IMR-90 (cell line): ENCODE measurements at regions not wholly inside any gene's neighbourhood (a gene's known extent, or its start where the extent isn't known, plus 50 kb on each side); places are given as distances from the start of the nearest gene placed in this dataset.

Experiments used
- ATAC-seq: fragments of 200-7000 bp; cut with Tn5 transposase; 2 replicates; pipeline ENCODE4 v1.9.1; 2020; ENCODE audit warnings: low read depth, mild to moderate bottlenecking, moderate library complexity
- BruUV-seq: library from RNA; stranded (reverse); fragments of 400-500 nt; replicated peaks from 2 replicates; lab custom pipeline; 2021; lab: Mats Ljungman, UMichigan
- CTCF ChIA-PET: fragments of 300-600 bp; formaldehyde crosslinking; extraction: SDS; loops from one replicate; lab custom pipeline; 2021; ENCODE audit warnings: antibody characterized with exemption; lab: Yijun Ruan, JAX
- POLR2A ChIA-PET: fragments of 300-600 bp; sonication (Branson Sonifier 250); formaldehyde crosslinking; loops from one replicate; lab custom pipeline; 2022; ENCODE audit warnings: antibody characterized with exemption; ENCODE audit not compliant: unreplicated experiment; lab: Charles Lee
- DNase-seq: peaks from one replicate; pipeline ENCODE4 v3.0.0; 2013
- H2AFZ ChIP-seq: replicated peaks from 2 replicates; pipeline ENCODE3; 2013; ENCODE audit warnings: low read length, mild to moderate bottlenecking; ENCODE audit not compliant: poor library complexity
- H2AK5ac ChIP-seq: 2 replicates; pipeline ENCODE4 v1.6.1; 2013; ENCODE audit warnings: low read depth, low read length, inconsistent platforms
- H2AK9ac ChIP-seq: replicated peaks from 2 replicates; pipeline ENCODE3; 2013; ENCODE audit warnings: mild to moderate bottlenecking, low read depth, low read length, moderate library complexity; ENCODE audit not compliant: poor library complexity
- H2BK120ac ChIP-seq: 2 replicates; pipeline ENCODE4 v1.6.1; 2013; ENCODE audit warnings: low read depth, low read length, inconsistent platforms
- H2BK15ac ChIP-seq: 3 replicates; pipeline ENCODE4 v1.6.1; 2013; ENCODE audit warnings: low read depth, low read length, inconsistent platforms
- H2BK20ac ChIP-seq: 2 replicates; pipeline ENCODE4 v1.6.1; 2013; ENCODE audit warnings: low read depth, mild to moderate bottlenecking, inconsistent platforms, low read length, moderate library complexity
- H2BK5ac ChIP-seq: 2 replicates; pipeline ENCODE4 v1.6.1; 2013; ENCODE audit warnings: mild to moderate bottlenecking, low read depth, low read length, inconsistent platforms; ENCODE audit not compliant: poor library complexity, severe bottlenecking
- H3K14ac ChIP-seq: replicated peaks from 2 replicates; pipeline ENCODE4 v1.6.1; 2013; ENCODE audit warnings: low read depth, low read length, inconsistent platforms
- H3K18ac ChIP-seq: 2 replicates; pipeline ENCODE4 v1.6.1; 2013; ENCODE audit warnings: low read depth, low read length, control low read depth
- H3K23ac ChIP-seq: 2 replicates; pipeline ENCODE4 v1.6.1; 2013; ENCODE audit warnings: low read depth, low read length, inconsistent platforms
- H3K27ac ChIP-seq: 2 replicates; pipeline ENCODE4 v1.5.1; 2013; ENCODE audit warnings: mild to moderate bottlenecking, control low read depth, low read length; ENCODE audit not compliant: insufficient read depth
- H3K27me3 ChIP-seq: 2 replicates; pipeline ENCODE4 v1.6.1; 2013; ENCODE audit warnings: low read length; ENCODE audit not compliant: control insufficient read depth, insufficient read depth
- H3K36me3 ChIP-seq: 2 replicates; pipeline ENCODE4 v1.6.1; 2013; ENCODE audit warnings: low read length, mixed read lengths; ENCODE audit not compliant: control insufficient read depth, insufficient read depth
- H3K4ac ChIP-seq: 2 replicates; pipeline ENCODE4 v1.6.1; 2013; ENCODE audit warnings: low read depth, low read length, inconsistent platforms
- H3K4me1 ChIP-seq: 2 replicates; pipeline ENCODE4 v1.6.1; 2013; ENCODE audit warnings: low read length, mixed read lengths; ENCODE audit not compliant: control insufficient read depth, insufficient read depth
- H3K4me2 ChIP-seq: 2 replicates; pipeline ENCODE4 v1.6.1; 2013; ENCODE audit warnings: low read depth, mild to moderate bottlenecking, control low read depth, low read length, moderate library complexity
- H3K4me3 ChIP-seq: 2 replicates; pipeline ENCODE4 v1.5.1; 2013; ENCODE audit warnings: low read depth, mild to moderate bottlenecking, control low read depth, low read length, moderate library complexity; ENCODE audit not compliant: insufficient read depth
- H3K56ac ChIP-seq: 2 replicates; pipeline ENCODE4 v1.6.1; 2013; ENCODE audit warnings: low read length, inconsistent platforms; ENCODE audit not compliant: insufficient read depth; ENCODE audit errors: extremely low read depth
- H3K79me1 ChIP-seq, 2 experiments: 2 replicates each; pipeline ENCODE4 v1.6.1; 2013; ENCODE audit warnings: low read length in 2 of 2, inconsistent platforms in 1 of 2, low read depth in 1 of 2
- H3K9ac ChIP-seq: 2 replicates; pipeline ENCODE4 v1.6.1; 2013; ENCODE audit warnings: low read depth, low read length, control low read depth
- H3K9me1 ChIP-seq: 2 replicates; pipeline ENCODE4 v1.6.1; 2013; ENCODE audit warnings: low read length, inconsistent platforms; ENCODE audit not compliant: insufficient read depth
- H3K9me3 ChIP-seq: 2 replicates; pipeline ENCODE4 v1.6.1; 2013; ENCODE audit warnings: low read length; ENCODE audit not compliant: control insufficient read depth, insufficient read depth
- H4K20me1 ChIP-seq: 2 replicates; pipeline ENCODE4 v1.6.1; 2013; ENCODE audit warnings: low read length, inconsistent platforms; ENCODE audit not compliant: insufficient read depth
- H4K5ac ChIP-seq: 2 replicates; pipeline ENCODE4 v1.6.1; 2013; ENCODE audit warnings: mild to moderate bottlenecking, low read depth, low read length, control low read depth
- H4K8ac ChIP-seq, 2 experiments: 2 replicates each; pipeline ENCODE4 v1.6.1; 2013; ENCODE audit warnings: low read depth in 2 of 2, low read length in 2 of 2, control low read depth in 1 of 2, inconsistent platforms in 1 of 2
- H4K91ac ChIP-seq: 2 replicates; pipeline ENCODE4 v1.6.1; 2013; ENCODE audit warnings: low read depth, low read length, inconsistent platforms; ENCODE audit not compliant: insufficient read depth
- BHLHE40 ChIP-seq: fragments of 150-350 bp; IDR thresholded peaks from 2 replicates; pipeline ENCODE4 v1.6.1; 2016; ENCODE audit warnings: mild to moderate bottlenecking, low read depth, low read length
- CEBPB ChIP-seq: IDR thresholded peaks from 2 replicates; pipeline ENCODE4 v1.6.1; 2012; ENCODE audit warnings: low read depth, low read length, improper control_type of control experiment
- CHD1 ChIP-seq: IDR thresholded peaks from 2 replicates; pipeline ENCODE4 v1.6.1; 2012; ENCODE audit warnings: low read depth, low read length, improper control_type of control experiment
- CTCF ChIP-seq: conservative IDR thresholded peaks from 2 replicates; pipeline ENCODE4 v1.5.1; 2012; ENCODE audit warnings: mild to moderate bottlenecking, low read depth, low read length, improper control_type of control experiment
- ELK1 ChIP-seq: fragments of 150-350 bp; IDR thresholded peaks from 2 replicates; pipeline ENCODE4 v1.6.1; 2016; ENCODE audit warnings: low read depth, mild to moderate bottlenecking, low read length, moderate library complexity, borderline replicate concordance
- FOS ChIP-seq: fragments of 150-350 bp; IDR thresholded peaks from 2 replicates; pipeline ENCODE4 v1.6.1; 2016; ENCODE audit warnings: low read depth, low read length
- MAFK ChIP-seq: IDR thresholded peaks from 2 replicates; pipeline ENCODE4 v1.6.1; 2012; ENCODE audit warnings: low read depth, low read length, improper control_type of control experiment
- MAZ ChIP-seq: IDR thresholded peaks from 2 replicates; pipeline ENCODE4 v1.6.1; 2012; ENCODE audit warnings: low read depth, mild to moderate bottlenecking, low read length, improper control_type of control experiment, moderate library complexity, borderline replicate concordance
- MXI1 ChIP-seq: IDR thresholded peaks from 2 replicates; pipeline ENCODE4 v1.6.1; 2012; ENCODE audit warnings: low read depth, mild to moderate bottlenecking, low read length, moderate library complexity, borderline replicate concordance
- NFE2L2 ChIP-seq: fragments of 150-350 bp; IDR thresholded peaks from 2 replicates; pipeline ENCODE4 v1.6.1; 2016; ENCODE audit warnings: low read depth, mild to moderate bottlenecking, low read length
- POLR2A ChIP-seq: IDR thresholded peaks from 2 replicates; pipeline ENCODE4 v1.6.1; 2012; ENCODE audit warnings: mild to moderate bottlenecking, low read depth, low read length
- RAD21 ChIP-seq: IDR thresholded peaks from 2 replicates; pipeline ENCODE4 v1.6.1; 2012; ENCODE audit warnings: low read length, improper control_type of control experiment
- RCOR1 ChIP-seq: IDR thresholded peaks from 2 replicates; pipeline ENCODE4 v1.6.1; 2012; ENCODE audit warnings: mild to moderate bottlenecking, low read length, improper control_type of control experiment; ENCODE audit not compliant: insufficient replicate concordance
- RFX5 ChIP-seq: IDR thresholded peaks from 2 replicates; pipeline ENCODE4 v1.8.0; 2012; ENCODE audit warnings: low read depth, mild to moderate bottlenecking, low read length, moderate library complexity
- SMC3 ChIP-seq: fragments of 150-350 bp; IDR thresholded peaks from 2 replicates; pipeline ENCODE4 v1.6.1; 2016; ENCODE audit warnings: low read depth, mild to moderate bottlenecking, antibody characterized with exemption, low read length, moderate library complexity
- WGBS, 2 experiments: methylation state at CpG; one replicate each; pipeline versions ENCODE4 v1.1.5 to v1.1.7; 2013; ENCODE audit warnings: missing lambda C conversion rate in 2 of 2; ENCODE audit not compliant: insufficient read length in 1 of 2; ENCODE audit errors: extremely low coverage in 2 of 2; 5-methylcytosine and 5-hydroxymethylcytosine counted together
- dilution Hi-C: fragments of 300-500 bp; cut with HindIII; formaldehyde crosslinking; loops from one replicate; pipeline ENCODE4 v1.14.3; 2018; ENCODE audit warnings: low sequenced_read_pairs; ENCODE audit not compliant: unreplicated experiment
- in situ Hi-C: fragments of 300-500 bp; cut with MboI; formaldehyde crosslinking; loops from 3 replicates; pipeline ENCODE4 v1.14.3; 2019; ENCODE audit warnings: low sequenced_read_pairs, inconsistent platforms, mixed read lengths
- intact Hi-C: fragments of 100-400 bp; cut with micrococcal nuclease; formaldehyde crosslinking; loops from 2 replicates; pipeline ENCODE4 v1.10.0; 2022
- TF ChIP-seq, protein P1 (sequence below): fragments of 150-350 bp; IDR thresholded peaks from 2 replicates; pipeline ENCODE4 v1.6.1; 2017; ENCODE audit warnings: mild to moderate bottlenecking, antibody characterized with exemption, low read length, low read depth

GRCh38 chr16:72704746-72705372 lies 343.1 kb downstream of the ZFHX3 start:
- Histone ChIP-seq H2BK20ac (no peak overlapping the region), H3K14ac (no peak overlapping the region), H3K4me1 (no peaks in the 10 kb centered on the region), H3K4ac (no peak overlapping the region), H4K20me1 (no peaks in the 10 kb centered on the region), H3K23ac (no peak overlapping the region), H3K9me3 (peaks cover 2% of the 10 kb centered on the region; the same call in 1 of the 2 replicates), H3K18ac (no peak overlapping the region), H3K79me1 (no peaks in the 10 kb centered on the region), H2AFZ (no peak overlapping the region), H4K5ac (no peak overlapping the region), H3K9ac (no peak overlapping the region), H4K8ac (no peak overlapping the region), H2BK5ac (no peak overlapping the region), H2BK120ac (no peak overlapping the region), H3K27me3 (no peaks in the 10 kb centered on the region), H3K9me1 (no peaks in the 10 kb centered on the region), H2AK9ac (no peak overlapping the region), H3K56ac (no peak overlapping the region), H3K4me3 (no peak overlapping the region), H3K27ac (no peak overlapping the region), H3K4me2 (no peak overlapping the region), H3K36me3 (no peaks in the 10 kb centered on the region), H2BK15ac (no peak overlapping the region), H2AK5ac (no peak overlapping the region), H4K91ac (no peak overlapping the region)
- TF ChIP-seq, protein P1, sequence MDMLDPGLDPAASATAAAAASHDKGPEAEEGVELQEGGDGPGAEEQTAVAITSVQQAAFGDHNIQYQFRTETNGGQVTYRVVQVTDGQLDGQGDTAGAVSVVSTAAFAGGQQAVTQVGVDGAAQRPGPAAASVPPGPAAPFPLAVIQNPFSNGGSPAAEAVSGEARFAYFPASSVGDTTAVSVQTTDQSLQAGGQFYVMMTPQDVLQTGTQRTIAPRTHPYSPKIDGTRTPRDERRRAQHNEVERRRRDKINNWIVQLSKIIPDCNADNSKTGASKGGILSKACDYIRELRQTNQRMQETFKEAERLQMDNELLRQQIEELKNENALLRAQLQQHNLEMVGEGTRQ, result no peak
- TF ChIP-seq MXI1 (no peak), CHD1 (no peak), ELK1 (no peak), CTCF (no peak), FOS (no peak), MAZ (no peak), SMC3 (no peak), CEBPB (no peak), RFX5 (no peak), RCOR1 (no peak), POLR2A (no peak), RAD21 (no peak), MAFK (no peak), NFE2L2 (no peak), BHLHE40 (no peak)
- no peak for ATAC-seq
- in situ Hi-C loops (no loop called here), intact Hi-C loops (no loop called here), dilution Hi-C loops (no loop called here)
- CTCF ChIA-PET, result no interaction called here
- DNase-seq, result no peak
- no CpG with 5 or more reads among the region's 2 CpGs for WGBS, 2 experiments
- POLR2A ChIA-PET, result no interaction called here
- no TSS peak for BruUV-seq
